ENCODE measurements at regions not wholly inside any gene's neighbourhood (a gene's known extent, or its start where the extent isn't known, plus 50 kb on each side); places are given as distances from the start of the nearest gene placed in this dataset.

GRCh38 chr6:97714772-97715171 is 431.8 kb upstream of the MMS22L start:
- TF ChIP-seq SUZ12 (IDR thresholded peaks at IDR 0.05; ENCODE audit: extremely low read depth, insufficient read depth, insufficient read length): no peak
- TF ChIP-seq ZNF274 (IDR thresholded peaks at IDR 0.05; ENCODE audit: low read depth, low read length): no peak
- no peak for TF ChIP-seq YY1 (IDR thresholded peaks at IDR 0.05; ENCODE audit: insufficient read depth, insufficient read length)
